KBM-7 (cell line): ENCODE measurements at regions not wholly inside any gene's neighbourhood (a gene's known extent, or its start where the extent isn't known, plus 50 kb on each side); places are given as distances from the start of the nearest gene placed in this dataset.
"Not testable (repeated sequence)": the region's sequence is repeated elsewhere in the genome, so short reads cannot be mapped to it uniquely, and the experiment has no call there.

ENCODE experiments used
- DNase-seq: peaks from one replicate; pipeline ENCODE4 v3.0.0-alpha.2; 2015
- in situ Hi-C: fragments of 300-500 bp; cut with MboI; formaldehyde crosslinking; loops from 2 replicates; pipeline ENCODE4 v1.14.3; 2020; ENCODE audit warnings: low sequenced_read_pairs, low pct_unique_long_range_greater_than_20kb, mixed read lengths

GRCh38 chr18:6520901-6521300, 106.2 kb upstream of the L3MBTL4 start:
- in situ Hi-C loops: no loop called here
- no peak for DNase-seq

GRCh38 chr18:6521803-6522418, 107.2 kb upstream of the L3MBTL4 start:
- DNase-seq: peak; percentile 55

GRCh38 chr18:6525604-6526003, 110.9 kb upstream of the L3MBTL4 start:
- in situ Hi-C loops: no loop called here
- no peak for DNase-seq

More at GRCh38 chr18:6521803-6522418, 107.2 kb upstream of the L3MBTL4 start:
- in situ Hi-C loops: no loop called here

GRCh38 chr18:6537475-6537874, 122.8 kb upstream of the L3MBTL4 start:
- no peak for DNase-seq
- in situ Hi-C loops: no loop called here

- DNase-seq, in situ Hi-C loops: not testable (repeated sequence)
Observed at GRCh38 chr18:6541131-6541679, 126.5 kb upstream of the L3MBTL4 start.

DNA sequence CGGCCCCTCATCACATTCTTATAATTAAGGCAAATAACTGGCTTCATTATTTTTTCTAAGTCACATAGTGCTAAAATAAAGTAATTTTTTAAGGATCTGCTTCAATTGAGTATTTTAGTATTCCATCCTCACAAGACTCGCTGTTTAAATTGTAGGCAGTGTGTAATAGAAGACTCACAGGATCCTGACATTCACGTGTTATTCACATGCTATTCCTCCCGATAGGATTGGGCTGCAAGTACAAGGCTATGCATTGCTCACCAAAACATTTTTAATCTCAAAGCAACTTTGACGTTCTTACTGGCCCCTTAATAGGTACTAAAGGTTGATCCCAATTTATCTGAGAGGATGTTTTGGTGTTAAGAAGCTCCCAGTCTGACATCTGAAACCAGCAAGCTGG, 127.6 kb upstream of the L3MBTL4 start:
- in situ Hi-C loops: no loop called here
- DNase-seq: no peak

DNA sequence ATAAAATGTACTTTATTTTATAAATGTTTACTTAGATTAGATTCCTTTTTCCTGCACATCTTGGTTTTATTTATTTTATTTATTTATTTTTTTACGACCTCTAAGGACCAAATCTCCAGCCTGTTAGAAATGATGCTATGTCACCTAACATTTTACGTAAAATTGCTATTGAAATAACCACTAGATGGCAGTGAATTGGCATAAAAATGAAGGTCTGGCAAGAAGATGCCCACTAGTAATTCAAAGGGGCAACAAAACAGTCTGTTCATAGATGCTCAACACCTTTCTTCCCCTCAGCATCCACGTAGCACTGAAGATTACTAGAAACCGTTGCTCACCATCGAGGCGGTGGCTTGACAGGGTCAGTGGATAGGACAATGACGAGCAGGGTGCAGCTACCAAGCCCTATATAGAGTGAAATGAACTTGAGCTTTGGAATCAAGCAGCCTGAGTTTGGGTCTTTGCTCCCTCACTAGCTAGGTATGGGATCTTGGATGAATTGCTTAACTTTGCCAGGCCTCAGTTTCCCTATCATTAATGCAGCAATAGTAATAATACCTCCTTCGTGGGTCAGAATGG, 128.7 kb upstream of the L3MBTL4 start:
- peak; percentile 43 for DNase-seq
- in situ Hi-C loops: no loop called here

DNA sequence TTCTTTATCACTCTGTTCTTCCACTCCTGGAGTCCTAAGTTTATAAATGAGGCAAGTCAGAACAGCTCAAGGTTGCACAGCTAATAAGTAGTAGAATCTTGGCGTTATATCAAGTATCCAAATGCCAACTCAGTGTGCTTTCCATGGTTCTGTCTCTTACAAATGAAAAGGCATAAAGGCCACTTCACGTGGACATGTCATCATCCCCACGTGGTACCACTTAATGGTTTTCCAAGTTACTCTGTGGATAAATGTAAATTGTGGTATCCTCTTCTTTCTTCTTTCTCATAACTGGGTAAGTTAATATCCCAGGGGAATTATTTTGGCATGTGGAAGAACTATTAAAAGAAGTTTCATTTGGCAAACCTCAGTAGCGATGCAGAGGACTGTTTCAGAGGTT, 131.5 kb upstream of the L3MBTL4 start:
- in situ Hi-C loops: no loop called here
- DNase-seq: no peak

- in situ Hi-C loops: no loop called here
- DNase-seq: no peak
Observed at GRCh38 chr18:6547476-6547875, 132.8 kb upstream of the L3MBTL4 start.

DNA sequence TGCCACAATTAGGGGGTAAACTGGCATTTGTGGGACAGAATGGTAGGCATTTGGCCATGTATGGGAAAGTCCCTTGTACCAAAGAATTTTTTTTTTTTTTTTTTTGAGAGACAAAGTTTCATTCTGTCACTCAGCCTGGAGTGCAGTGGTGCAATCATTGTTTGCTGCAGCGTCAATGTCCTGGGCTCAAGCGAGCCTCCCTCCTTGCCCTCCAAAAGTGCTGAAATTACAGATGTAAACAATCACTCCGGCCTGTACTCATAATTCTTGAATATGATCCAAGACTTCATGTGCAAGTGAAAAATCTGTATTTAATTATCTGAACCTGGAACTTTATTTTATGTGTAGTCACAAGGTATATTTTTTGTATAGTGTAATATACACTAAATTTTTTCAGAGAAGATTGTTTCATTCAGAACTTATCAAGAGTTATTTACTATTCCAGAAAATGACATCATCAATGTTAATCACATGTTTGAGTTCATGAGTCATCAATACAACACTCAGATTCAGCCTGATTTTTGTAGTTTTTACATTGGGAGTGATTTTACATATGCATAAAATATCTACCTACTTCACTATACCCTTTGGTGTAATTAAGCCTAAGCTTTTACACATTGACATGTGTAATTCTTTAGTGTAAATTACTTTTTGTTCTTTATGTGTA, 138.7 kb upstream of the L3MBTL4 start:
- DNase-seq: no peak
- in situ Hi-C loops: no loop called here

DNA sequence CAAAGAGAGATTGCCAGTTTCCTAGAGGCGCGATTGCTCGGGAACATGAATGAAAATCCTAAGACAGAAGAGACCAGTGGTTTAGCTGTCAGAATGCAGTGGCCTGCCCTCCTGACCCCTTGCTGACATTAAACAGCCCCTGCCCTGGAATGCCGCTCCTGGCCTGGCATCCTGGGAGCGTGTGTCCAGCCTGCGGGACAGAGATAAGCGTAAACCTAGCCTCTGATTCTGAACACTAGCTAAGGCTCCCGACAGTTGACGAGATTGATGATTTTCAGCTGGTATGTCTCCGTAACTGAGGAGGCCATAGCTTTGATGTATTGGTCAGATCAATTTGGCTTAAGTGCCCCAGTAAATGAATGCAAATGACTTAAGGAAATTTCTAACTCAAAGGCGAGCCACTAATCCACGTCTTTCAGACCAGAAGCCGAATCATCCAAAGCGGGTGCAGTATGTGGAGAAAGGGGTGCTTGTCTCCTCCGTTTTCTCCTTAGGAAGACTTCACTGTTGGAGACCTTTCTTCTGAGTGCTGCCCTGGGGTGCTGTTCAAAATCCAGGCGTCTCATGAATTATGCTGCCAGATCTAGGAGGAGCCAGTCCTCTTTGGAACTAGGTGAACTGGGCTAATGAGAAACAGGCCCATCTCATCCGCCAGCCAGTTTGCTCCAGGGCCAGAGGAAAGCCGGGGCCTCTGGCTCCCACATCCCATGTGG, 142.5 kb upstream of the L3MBTL4 start:
- no peak for DNase-seq
- in situ Hi-C loops: no loop called here

GRCh38 chr18:6557770-6558248, 143.1 kb upstream of the L3MBTL4 start:
- no peak for DNase-seq
- in situ Hi-C loops: no loop called here

DNA sequence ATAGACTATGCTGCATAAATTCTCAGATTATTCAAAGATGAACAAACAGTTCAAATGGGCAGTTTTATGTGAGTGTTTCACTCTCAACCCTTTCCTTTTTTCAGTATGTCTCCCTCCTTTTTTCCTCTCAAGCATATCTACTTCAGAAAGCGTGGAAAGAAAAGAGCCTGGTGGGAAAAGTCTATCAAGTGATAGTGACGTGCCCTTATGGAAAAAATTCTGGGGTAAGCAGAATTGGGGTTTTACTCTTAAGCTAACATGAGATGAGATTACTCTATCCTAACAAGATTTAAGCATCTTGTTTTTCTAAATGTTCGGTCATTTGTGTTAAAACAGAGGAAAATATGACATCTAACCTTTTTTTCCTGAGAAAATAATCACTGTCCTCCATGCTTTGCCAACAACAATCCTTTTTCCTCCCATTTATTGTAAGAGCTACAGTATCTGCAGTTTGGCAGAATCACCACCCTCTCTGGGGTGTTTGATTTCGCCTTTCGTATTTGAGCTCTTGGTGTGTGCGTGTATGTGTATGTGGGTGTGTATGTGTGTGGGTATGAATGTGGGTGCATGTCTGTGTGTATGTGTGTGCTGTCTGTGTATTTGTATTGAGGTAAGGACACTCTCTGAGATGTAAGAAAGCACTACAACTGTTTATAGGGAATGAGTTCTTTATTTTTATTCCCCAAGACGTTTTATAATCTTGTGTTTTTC, 143.9 kb upstream of the L3MBTL4 start:
- in situ Hi-C loops: no loop called here
- no peak for DNase-seq

DNA sequence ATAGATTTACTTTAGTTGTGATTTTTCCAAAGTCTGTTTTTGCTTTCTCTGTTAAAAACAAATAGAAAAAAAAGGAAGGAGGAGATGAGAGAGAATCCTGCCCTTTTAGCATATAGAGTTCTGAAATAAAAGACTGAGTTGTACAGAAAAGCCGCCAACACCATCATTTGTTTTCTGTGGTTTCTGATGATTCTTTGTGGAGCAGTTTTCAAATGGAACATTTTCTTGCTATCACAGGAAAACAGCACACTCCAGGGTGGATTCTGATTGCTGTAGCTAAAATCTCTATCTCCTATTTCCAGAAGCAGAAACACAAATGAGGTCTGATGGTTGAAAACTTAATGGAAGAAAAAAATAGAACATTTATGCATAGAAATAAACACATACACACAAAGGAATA, 144.6 kb upstream of the L3MBTL4 start:
- DNase-seq: no peak
- in situ Hi-C loops: no loop called here

DNA sequence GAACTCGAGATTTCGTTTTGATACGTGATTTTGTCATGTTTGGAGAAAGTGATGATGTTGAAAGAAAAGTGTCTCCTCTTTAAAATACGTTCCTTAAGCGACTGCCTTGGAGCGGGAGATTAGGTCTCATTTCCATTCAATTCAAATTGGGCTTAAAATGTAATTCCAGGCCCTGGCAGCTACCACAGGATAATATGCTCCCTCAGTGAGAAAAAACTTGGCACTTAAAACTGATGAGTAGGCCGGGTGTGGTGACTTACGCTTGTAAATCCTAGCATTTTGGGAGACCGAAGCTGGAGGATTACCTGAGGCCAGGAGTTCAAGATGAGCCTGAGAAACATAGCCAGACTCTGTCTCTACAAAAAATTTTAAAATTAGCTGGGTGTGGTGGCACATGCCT, 146.3 kb upstream of the L3MBTL4 start:
- in situ Hi-C loops: no loop called here
- no peak for DNase-seq

- DNase-seq: no peak
- in situ Hi-C loops: no loop called here
Observed at GRCh38 chr18:6561420-6561861, 146.7 kb upstream of the L3MBTL4 start.

DNA sequence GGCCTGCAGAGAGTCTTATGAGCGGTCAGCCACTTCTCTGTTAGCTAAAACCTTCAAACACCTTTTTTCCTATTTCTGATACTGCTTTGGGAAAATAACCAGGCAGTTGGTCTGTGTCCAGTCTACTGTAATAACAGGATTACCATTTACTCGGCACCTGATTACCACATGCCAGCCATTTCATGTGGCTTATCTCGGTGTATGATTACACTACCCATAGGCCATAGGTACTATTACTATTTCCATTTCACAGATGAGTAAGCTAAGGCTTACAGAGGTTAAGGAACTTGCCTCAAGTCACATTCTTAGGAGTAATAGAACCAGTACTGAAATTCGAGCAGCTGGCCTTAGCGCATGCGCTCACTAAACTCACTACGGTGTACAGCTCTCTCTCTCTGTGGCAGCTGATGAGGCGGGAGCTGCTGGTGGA, 147.2 kb upstream of the L3MBTL4 start:
- in situ Hi-C loops: no loop called here
- DNase-seq: no peak

- in situ Hi-C loops: no loop called here
- no peak for DNase-seq
Observed at GRCh38 chr18:6563896-6564295, 149.2 kb upstream of the L3MBTL4 start.
